GM12892 (cell line): ENCODE measurements at regions not wholly inside any gene's neighbourhood (a gene's known extent, or its start where the extent isn't known, plus 50 kb on each side); places are given as distances from the start of the nearest gene placed in this dataset.

Experiments
- POLR2A ChIP-seq: IDR thresholded peaks from 2 replicates; pipeline ENCODE4 v1.6.1; 2011; ENCODE audit warnings: low read depth, low read length, control low read depth
- TAF1 ChIP-seq: IDR thresholded peaks from 2 replicates; pipeline ENCODE4 v1.6.1; 2011; ENCODE audit warnings: low read depth, mild to moderate bottlenecking, control low read depth, low read length, borderline replicate concordance

- no peak for TF ChIP-seq POLR2A
- TF ChIP-seq TAF1: no peak
Measured at GRCh38 chr10:117462424-117462792, 80.1 kb upstream of the EMX2 start.
